Lower leg skin (tissue), 4 donors: ENCODE measurements at regions not wholly inside any gene's neighbourhood (a gene's known extent, or its start where the extent isn't known, plus 50 kb on each side); places are given as distances from the start of the nearest gene placed in this dataset.

Source experiments
- DNase-seq, 2 donors: peaks; one replicate each; pipeline ENCODE4 v3.0.0-alpha.2; 2019; ENCODE audit warnings: low spot score in 2 of 2
- H3K4me3 ChIP-seq: fragments of 200-600 bp; sonication (generic); 2 replicates; pipeline ENCODE4 v1.5.1; 2017; ENCODE audit warnings: mild to moderate bottlenecking, low read depth; ENCODE audit not compliant: poor library complexity, severe bottlenecking
- POLR2A ChIP-seq, 2 donors: fragments of 450-650 bp; IDR thresholded peaks; one replicate each; pipeline ENCODE4 v1.6.1; 2016 to 2017; ENCODE audit warnings: antibody characterized with exemption in 2 of 2, mild to moderate bottlenecking in 1 of 2, moderate library complexity in 1 of 2
- WGBS, 2 donors: methylation state at CpG; one replicate each; pipeline ENCODE4 v1.1.5; 2018; 5-methylcytosine and 5-hydroxymethylcytosine counted together
- intact Hi-C: fragments of 100-400 bp; cut with DNase I; formaldehyde crosslinking; loops from one replicate; pipeline ENCODE4 v1.15.0; 2023; ENCODE audit warnings: low total_unique reads
- TF ChIP-seq, protein P1 (sequence below), 3 donors: fragments of 450-650 bp; IDR thresholded peaks; one replicate each; pipeline ENCODE4 v1.5.1; 2016; ENCODE audit warnings: antibody characterized with exemption in 3 of 3, mild to moderate bottlenecking in 3 of 3, moderate library complexity in 2 of 3

DNA sequence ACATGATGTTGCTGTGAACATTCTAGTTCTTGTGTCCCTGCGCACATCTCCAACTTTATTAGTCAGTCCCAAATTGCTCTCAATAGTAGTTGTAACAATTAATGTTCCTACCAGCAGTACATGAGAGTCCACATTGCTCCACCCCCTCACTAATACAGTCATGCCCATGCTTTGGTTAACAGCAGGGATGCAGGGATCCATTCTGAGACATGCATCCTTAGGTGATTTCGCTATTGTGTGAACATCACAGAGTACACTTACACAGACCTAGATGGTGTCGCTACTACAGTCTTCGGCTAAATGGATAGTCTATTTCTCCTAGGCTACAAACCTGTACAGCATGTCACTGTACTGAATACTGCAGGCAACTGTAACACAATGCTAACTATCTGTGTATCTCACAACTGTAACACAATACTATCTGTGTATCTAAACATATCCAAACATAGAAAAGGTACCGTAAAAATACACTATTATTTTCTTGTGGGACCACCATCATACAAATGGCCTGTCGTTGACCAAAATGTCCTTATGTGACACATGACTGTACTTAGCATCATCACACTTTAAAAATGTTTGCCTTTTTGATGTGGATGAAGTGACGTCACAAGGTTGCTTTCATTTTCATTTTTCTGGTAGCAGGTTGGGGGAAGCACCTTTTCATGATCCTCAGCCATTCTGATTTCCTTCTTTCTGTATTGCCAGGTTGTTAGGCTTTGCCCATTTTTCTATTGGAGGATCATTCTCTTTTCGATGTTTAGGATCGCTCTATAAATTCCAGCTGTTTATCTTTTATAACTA lies 82.9 kb upstream of the RNF152 start:
- 89 to 93% methylated on average over 9 of the region's 9 CpGs for WGBS, 2 donors
- intact Hi-C loops: no loop called here
- no peak overlapping the region for H3K4me3 ChIP-seq
- TF ChIP-seq, protein P1, sequence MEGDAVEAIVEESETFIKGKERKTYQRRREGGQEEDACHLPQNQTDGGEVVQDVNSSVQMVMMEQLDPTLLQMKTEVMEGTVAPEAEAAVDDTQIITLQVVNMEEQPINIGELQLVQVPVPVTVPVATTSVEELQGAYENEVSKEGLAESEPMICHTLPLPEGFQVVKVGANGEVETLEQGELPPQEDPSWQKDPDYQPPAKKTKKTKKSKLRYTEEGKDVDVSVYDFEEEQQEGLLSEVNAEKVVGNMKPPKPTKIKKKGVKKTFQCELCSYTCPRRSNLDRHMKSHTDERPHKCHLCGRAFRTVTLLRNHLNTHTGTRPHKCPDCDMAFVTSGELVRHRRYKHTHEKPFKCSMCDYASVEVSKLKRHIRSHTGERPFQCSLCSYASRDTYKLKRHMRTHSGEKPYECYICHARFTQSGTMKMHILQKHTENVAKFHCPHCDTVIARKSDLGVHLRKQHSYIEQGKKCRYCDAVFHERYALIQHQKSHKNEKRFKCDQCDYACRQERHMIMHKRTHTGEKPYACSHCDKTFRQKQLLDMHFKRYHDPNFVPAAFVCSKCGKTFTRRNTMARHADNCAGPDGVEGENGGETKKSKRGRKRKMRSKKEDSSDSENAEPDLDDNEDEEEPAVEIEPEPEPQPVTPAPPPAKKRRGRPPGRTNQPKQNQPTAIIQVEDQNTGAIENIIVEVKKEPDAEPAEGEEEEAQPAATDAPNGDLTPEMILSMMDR (IDR thresholded peaks at IDR 0.05): no peak
- TF ChIP-seq POLR2A (IDR thresholded peaks at IDR 0.05): no peak
- DNase-seq: no peak

DNA sequence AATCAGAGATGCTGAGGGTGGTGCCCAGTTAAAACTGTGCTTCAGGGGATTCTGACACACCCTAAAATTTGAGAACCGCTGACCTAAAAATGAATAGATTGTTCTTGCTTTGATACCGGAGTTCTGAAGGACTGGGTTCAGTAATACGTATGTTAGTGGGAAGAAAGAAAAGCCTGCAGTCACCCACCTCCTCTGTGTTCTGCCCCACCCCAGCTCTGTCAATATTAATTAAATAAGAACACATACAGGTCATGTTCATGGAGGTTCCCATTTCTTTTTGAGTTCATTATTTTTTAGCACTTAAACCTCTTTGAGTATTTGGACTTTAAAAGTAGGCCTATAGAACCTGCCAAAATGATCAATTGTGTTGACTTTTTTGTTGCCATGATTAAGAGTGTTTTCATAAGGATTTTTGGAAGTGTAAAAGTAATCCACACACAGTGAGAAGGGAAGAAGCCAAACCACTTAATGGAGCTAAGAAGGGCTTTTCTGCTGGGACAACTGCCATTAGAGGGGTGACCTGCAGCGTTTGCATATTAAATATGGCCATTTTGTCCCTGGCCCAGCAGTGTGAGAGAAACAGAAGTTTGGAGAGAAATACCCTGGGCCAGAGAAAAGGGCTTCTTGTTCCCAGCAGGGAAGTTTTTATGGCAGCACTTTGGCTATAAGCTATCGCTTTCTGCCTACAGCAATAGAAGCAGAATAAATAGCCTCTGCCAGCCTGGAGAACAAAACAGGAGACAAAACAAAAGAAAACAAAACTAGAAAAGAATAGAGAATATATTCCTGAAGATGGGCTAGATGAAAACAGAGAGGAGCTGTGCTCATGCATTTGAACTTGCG lies 80.7 kb upstream of the RNF152 start:
- TF ChIP-seq, protein P1 (IDR thresholded peaks at IDR 0.05): no peak
- no peak for TF ChIP-seq POLR2A (IDR thresholded peaks at IDR 0.05)
- intact Hi-C loops: no loop called here
- H3K4me3 ChIP-seq: no peak overlapping the region
- 71 to 78% methylated on average over 6 of the region's 6 CpGs for WGBS, 2 donors
- DNase-seq: no peak

DNA sequence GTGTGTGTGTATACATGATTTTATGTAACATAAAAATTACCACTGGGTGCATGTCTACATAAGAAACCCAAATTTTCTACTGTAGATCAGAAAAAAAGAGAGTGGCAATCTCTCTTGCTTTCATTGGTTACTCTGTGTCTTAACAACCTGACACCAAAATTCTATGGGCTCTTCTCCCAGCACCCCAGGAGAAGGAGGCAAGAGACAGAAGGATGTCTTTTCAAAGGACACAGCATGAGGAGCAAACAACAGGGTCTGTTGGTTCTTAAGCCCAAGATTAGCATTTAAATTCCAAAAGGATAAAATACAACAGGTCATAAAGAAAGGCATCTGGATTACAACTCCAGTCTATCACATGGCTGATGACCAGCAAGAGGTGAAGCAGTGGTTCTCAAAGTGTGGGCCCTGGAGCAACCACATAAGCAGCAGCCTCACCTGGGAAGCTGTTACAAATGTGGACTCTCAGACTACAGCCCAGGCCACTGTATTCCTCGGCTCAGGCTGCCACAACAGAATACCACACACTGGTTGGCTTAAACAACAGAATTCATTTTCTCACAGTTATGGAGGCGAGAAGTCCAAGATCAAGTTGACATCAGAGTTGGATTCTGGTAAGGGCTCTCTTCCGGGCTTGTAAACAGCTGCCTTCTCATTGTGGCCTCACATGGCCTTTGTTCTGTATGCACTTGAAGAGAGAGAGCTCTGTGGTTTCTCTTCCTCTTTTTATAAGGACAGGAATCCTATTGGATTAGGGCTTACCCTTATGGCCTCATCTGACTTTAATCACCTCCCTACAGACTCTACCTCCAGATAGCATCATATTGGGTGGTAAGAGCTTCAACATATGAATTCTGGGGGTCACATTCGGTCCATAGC lies 79.8 kb upstream of the RNF152 start:
- DNase-seq: no peak
- intact Hi-C loops: no loop called here
- 73 to 79% methylated on average over 4 of the region's 4 CpGs for WGBS, 2 donors
- TF ChIP-seq, protein P1 (IDR thresholded peaks at IDR 0.05): no peak
- TF ChIP-seq POLR2A (IDR thresholded peaks at IDR 0.05): no peak
- no peak overlapping the region for H3K4me3 ChIP-seq

DNA sequence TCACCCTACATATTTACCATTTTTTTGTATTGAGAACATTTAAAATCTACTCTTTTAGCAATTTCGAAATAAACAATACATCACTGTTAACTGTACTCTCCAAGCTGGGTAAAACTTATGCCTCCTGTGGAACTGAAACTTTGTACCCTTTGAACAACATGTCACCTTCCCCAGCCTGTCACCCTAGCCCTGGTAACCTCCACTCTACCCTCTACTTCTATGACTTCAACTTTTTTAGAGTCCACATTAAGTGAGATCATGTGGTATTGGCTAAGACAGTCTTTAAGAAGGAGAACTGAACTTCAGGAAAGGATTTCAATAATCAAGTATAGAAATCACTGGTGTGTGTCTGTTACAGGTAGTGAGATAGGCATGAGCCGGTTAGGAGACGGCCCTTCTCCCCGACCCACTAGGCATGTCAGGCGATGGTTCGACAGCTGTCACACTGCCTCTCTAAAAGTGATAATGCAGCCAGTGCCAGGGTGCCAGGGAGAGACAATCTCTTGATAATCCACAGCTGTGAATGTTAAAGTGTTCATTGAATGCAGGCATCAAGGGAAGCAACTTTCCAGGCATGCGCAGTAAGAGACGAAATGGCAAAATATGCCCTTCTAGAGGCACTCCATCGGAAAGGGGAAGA lies 74.6 kb upstream of the RNF152 start:
- WGBS, 2 donors: 97% methylated on average over 9 of the region's 9 CpGs
- no peak overlapping the region for H3K4me3 ChIP-seq
- intact Hi-C loops: no loop called here
- TF ChIP-seq, protein P1 (IDR thresholded peaks at IDR 0.05): no peak
- TF ChIP-seq POLR2A (IDR thresholded peaks at IDR 0.05): no peak
- no peak for DNase-seq

DNA sequence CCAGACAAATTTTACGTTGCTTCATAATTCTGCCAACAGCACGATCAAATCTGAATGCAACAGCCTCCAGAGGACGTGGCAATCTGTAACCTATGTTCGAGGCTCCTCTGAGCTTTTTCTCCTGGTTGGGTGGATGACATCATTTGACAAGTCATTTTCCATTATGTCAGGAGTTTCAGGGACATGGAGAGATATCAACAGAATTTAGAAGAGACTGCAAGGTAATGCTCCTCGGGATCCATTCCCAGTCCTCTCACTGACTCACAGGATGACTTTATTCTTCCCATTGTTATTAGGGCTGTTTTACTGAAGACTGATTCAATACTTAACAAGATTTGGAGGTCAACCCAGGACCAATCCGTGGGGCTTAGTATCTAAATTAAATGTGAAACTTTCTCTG lies 72.5 kb upstream of the RNF152 start:
- TF ChIP-seq POLR2A (IDR thresholded peaks at IDR 0.05): no peak
- TF ChIP-seq, protein P1 (IDR thresholded peaks at IDR 0.05): no peak
- DNase-seq: no peak
- H3K4me3 ChIP-seq: no peak overlapping the region
- 83 to 89% methylated on average over 6 of the region's 6 CpGs for WGBS, 2 donors
- intact Hi-C loops: no loop called here
